NT2/D1 (cell line): ENCODE measurements at regions not wholly inside any gene's neighbourhood (a gene's known extent, or its start where the extent isn't known, plus 50 kb on each side); places are given as distances from the start of the nearest gene placed in this dataset.

ENCODE experiments used
- SUZ12 ChIP-seq: IDR thresholded peaks from 2 replicates; pipeline ENCODE4 v1.6.1; 2011; ENCODE audit not compliant: insufficient read length, insufficient read depth; ENCODE audit errors: extremely low read depth
- YY1 ChIP-seq: IDR thresholded peaks from 2 replicates; pipeline ENCODE4 v1.6.1; 2011; ENCODE audit not compliant: insufficient read length, insufficient read depth
- ZNF274 ChIP-seq: IDR thresholded peaks from 2 replicates; pipeline ENCODE4 v1.6.1; 2011; ENCODE audit warnings: mild to moderate bottlenecking, low read depth, low read length

GRCh38 chr2:181120625-181121024 is 140.2 kb downstream of the UBE2E3 start:
- TF ChIP-seq ZNF274 (no peak), SUZ12 (no peak), YY1 (no peak)
